HG03280 (cell line): ENCODE measurements at regions not wholly inside any gene's neighbourhood (a gene's known extent, or its start where the extent isn't known, plus 50 kb on each side); places are given as distances from the start of the nearest gene placed in this dataset.
"Not testable (repeated sequence)": the region's sequence is repeated elsewhere in the genome, so short reads cannot be mapped to it uniquely, and the experiment has no call there.

Source experiments
- ATAC-seq: cut with Tn5 transposase; IDR thresholded peaks from one replicate; pipeline ENCODE4 v1.9.1; 2021; ENCODE audit warnings: mild to moderate bottlenecking, moderate library complexity; ENCODE audit not compliant: unreplicated experiment

- ATAC-seq = no peak
Measured at GRCh38 chr5:62138607-62139006, 167.4 kb upstream of the KIF2A start.

- ATAC-seq = no peak
Measured at GRCh38 chr5:62139741-62140140, 166.3 kb upstream of the KIF2A start.

- no peak for ATAC-seq
Measured at GRCh38 chr5:62142351-62142750, 163.7 kb upstream of the KIF2A start.

- ATAC-seq = no peak
Measured at GRCh38 chr5:62143268-62144229, 162.5 kb upstream of the KIF2A start.

- ATAC-seq = no peak
Measured at GRCh38 chr5:62144401-62145022, 161.5 kb upstream of the KIF2A start.

- no peak for ATAC-seq
Measured at GRCh38 chr5:62149879-62150278, 156.1 kb upstream of the KIF2A start.

DNA sequence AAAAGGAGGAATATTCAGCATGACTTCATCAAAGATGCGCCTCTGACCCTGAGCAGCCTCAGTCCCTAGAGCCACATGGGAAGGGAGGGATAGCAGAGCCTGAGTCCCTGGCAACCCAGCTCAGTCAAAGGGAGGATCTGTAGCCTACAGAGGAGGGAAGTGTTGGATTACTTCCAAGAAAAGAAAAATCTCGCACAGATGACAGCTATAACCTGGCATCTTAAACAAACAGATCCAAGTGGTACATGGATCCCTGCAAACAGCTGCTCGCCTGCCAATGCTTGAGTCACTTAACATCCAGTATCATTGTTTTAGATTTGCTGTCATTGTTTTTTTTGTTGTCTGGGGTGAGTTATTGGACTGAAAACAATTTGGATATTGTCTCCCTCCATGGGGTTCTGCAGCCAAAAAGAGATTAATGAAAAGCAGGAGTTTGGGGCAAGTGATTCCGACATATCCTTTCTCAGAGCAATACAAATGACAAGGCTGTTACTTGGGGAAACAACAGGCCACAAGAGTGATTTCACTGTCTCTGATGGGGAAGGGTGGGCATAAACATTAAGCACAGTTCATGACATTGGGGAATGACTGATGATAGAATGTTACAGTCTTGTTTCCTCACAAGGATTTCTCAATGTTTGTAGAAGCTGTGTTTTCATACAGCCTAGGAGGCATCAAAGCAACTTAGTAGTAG lies 153.5 kb upstream of the KIF2A start:
- no peak for ATAC-seq

DNA sequence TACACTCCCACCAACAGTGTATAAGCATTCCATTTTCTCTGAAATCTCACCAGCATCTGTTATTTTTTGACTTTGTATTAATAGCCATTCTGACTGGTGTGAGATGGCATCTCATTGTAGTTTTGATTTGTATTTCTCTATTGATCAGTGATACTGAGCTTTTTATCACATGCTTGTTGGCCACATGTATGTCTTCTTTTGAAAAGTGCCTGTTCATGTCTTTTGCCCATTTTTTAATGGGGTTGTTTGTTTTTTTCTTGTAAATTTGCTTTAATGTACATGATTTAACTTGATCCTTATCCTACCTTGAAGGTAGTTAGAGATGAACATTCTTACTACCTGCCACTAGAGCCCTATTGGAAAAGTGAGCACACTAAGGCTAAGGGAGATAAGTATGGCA lies 151.2 kb upstream of the KIF2A start:
- ATAC-seq = no peak

- no peak for ATAC-seq
Measured at GRCh38 chr5:62155988-62156387, 150.0 kb upstream of the KIF2A start.

DNA sequence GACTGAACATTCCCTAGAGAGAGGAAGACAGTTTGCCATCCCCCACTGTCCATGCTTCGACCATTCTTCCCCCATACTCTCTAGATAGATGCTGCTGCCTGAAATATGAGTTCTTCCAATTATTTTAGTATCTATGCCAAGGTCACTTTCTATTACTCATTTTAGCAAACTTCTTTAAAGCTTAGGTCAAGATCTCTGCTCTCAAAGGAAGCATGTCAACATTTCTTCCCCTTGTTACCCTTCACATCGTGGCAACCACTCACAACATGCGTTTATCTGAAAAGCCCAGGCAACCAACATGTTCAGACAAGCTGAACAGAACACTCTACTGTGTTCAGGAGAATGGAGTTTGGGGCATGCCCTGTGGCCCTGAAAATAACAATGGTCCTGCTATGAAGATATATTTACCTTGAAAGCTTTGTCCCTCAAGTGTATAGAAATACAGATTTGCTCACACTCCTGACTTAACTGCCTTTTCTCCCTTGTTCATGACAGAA lies 138.4 kb upstream of the KIF2A start:
- ATAC-seq = no peak

GRCh38 chr5:62168506-62169281 lies 137.3 kb upstream of the KIF2A start:
- no peak for ATAC-seq

GRCh38 chr5:62178258-62178657 lies 127.7 kb upstream of the KIF2A start:
- ATAC-seq = no peak

GRCh38 chr5:62182802-62183201 lies 123.2 kb upstream of the KIF2A start:
- ATAC-seq = no peak

DNA sequence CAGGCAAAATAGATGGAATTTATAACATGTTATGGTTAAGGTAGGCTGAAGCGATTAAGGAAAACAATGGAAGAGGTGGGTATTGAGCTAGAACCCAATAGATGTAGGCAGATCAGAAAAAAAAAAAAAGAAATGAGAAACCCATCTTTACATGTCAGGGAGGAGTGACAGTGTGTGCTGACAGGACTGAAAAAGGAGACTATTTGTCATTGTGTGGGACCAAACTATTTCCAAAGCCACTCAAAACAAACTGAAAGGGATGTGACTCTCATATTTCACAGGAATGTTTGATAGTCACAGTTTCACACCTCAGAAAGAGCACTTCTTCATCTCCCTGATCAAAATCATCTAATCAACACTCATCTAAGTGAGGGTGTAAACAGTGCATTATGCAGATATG lies 122.3 kb upstream of the KIF2A start:
- no peak for ATAC-seq

DNA sequence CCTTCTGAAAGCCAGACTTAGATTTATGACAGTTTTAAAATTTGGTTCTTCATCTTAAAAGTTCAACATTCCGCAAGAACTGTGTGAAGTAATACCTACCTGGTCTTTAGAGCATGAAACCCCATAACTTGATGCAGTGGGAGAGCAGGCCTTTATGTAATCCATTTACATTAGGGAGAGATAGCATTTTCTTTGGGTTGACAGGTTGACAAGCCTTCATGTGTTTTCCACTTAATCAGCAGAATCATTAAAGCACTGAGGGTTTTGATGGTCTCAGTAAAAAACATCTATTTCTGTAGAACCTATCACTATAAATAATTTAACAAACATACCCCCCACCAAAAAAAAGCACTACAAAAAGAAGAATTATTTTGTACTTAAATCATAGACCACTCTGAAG lies 121.6 kb upstream of the KIF2A start:
- ATAC-seq = no peak

DNA sequence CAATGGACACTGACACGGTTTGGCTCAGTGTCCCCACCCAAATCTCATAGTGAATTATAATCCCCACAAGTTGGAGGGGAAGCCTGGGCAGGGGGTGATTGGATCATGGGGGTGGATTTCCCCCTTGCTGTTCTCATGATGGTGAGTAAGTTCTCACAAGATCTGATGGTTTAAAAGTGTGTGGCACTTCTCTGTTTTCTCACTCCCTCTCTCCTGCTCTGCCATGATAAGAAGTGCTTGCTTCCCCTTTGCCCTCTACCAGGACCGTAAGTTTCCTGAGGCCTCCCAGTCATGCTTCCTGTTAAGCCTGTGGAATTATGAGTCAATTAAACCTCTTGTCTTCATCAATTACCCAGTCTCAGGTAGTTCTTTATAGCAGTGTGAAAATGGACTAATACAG lies 115.8 kb upstream of the KIF2A start:
- ATAC-seq = no peak

DNA sequence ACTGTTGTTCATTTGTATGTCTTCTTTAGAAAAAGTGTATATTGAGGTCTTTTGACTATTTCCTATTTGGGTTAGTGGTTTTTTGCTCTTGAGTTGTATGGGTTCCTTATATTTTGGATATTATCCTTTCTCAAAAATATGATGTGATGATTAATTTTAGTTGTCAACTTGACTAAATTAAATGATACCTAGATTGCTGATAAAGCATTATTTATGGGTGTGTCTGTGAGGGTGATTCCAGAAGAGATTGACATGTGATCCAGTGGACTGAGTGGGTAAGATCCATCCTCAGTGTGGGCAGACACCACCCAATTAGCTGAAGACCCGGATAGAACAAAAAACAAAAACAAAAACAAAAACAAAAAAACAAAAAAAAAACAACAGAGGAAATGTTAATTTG lies 115.1 kb upstream of the KIF2A start:
- ATAC-seq = no peak

- no peak for ATAC-seq
Measured at GRCh38 chr5:62192958-62193357, 113.0 kb upstream of the KIF2A start.

DNA sequence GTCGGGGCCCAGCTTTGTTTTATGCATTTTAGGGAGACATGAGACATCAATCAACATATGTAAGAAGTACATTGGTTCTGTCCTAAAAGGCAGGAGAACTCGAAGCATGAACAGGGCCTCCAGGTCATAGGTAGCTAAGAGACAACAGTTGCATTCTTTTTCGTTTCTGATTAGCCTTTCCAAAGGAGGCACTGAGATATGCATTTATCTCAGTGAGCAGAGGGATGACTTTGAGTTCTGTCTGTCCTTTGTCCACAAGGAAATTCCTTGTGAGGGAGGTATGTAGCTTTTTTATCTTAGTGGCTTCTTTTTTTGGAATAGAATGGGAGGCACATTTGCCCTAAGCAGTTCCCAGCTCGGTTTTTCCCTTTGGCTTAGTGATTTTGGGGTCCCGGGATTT lies 109.5 kb upstream of the KIF2A start:
- ATAC-seq = not testable (repeated sequence)

- ATAC-seq = no peak
Measured at GRCh38 chr5:62197697-62198096, 108.3 kb upstream of the KIF2A start.

- no peak for ATAC-seq
Measured at GRCh38 chr5:62198421-62198820, 107.6 kb upstream of the KIF2A start.
